ENCODE measurements at regions not wholly inside any gene's neighbourhood (a gene's known extent, or its start where the extent isn't known, plus 50 kb on each side); places are given as distances from the start of the nearest gene placed in this dataset.

GRCh38 chr1:234925440-234926263 lies 203.0 kb downstream of the TOMM20 start:
- intact Hi-C loops (cut with micrococcal nuclease), result loop anchor here (1.0 to 5.0 kb wide), 4 partner anchors 38 to 198 kb away; no protein-coding TSS in a partner anchor
- Mint-ChIP-seq H3K27ac (peak overlapping the region; percentile 88), H3K4me1 (peaks cover 31% of the 10 kb centered on the region), H3K27me3 (no peaks in the 10 kb centered on the region), H3K4me3 (peak overlapping the region; percentile 81), H3K9me3 (ENCODE audit: insufficient read depth) (no peaks in the 10 kb centered on the region)
- Histone ChIP-seq H3K9me3 (ENCODE audit: control extremely low read depth in 1 of 3, control insufficient read depth in 2 of 3, insufficient read depth in 1 of 3, low read length in 2 of 3) (peaks cover 0 to 2% (median 0%) of the 10 kb centered on the region in 3 donors), H3K79me2 (ENCODE audit: control insufficient read depth, insufficient read depth, low read length) (no peaks in the 10 kb centered on the region), H3K4me2 (replicated peaks; ENCODE audit: low read depth, low read length, poor library complexity, severe bottlenecking) (peak overlapping the region; percentile 87), H3K4me3 (ENCODE audit: control extremely low read depth in 1 of 5, extremely low read depth in 1 of 5, insufficient read depth in 1 of 5, low read depth in 2 of 5, low read length in 4 of 5) (no peak overlapping the region), H3K36me3 (replicated peaks in 1 of 2; ENCODE audit: control extremely low read depth in 1 of 2, control insufficient read depth in 1 of 2, extremely low read depth in 1 of 2, insufficient read depth in 2 of 2, low read length in 1 of 2) (no peaks in the 10 kb centered on the region), H4K20me1 (ENCODE audit: control insufficient read depth, insufficient read depth, low read length, poor library complexity, severe bottlenecking) (no peaks in the 10 kb centered on the region), H3K9ac (ENCODE audit: low read length) (no peak overlapping the region), H3K27ac (ENCODE audit: low read length in 2 of 2) (no peak overlapping the region), H3K27me3 (replicated peaks in 1 of 4; ENCODE audit: control extremely low read depth in 1 of 4, control insufficient read depth in 3 of 4, insufficient read depth in 4 of 4, low read length in 3 of 4) (no peaks in the 10 kb centered on the region), H2AFZ (ENCODE audit: insufficient read depth, low read depth, low read length, poor library complexity, severe bottlenecking) (peak overlapping the region; percentile 82), H3K4me1 (ENCODE audit: control insufficient read depth in 2 of 2, insufficient read depth in 2 of 2, low read length in 2 of 2) (peaks cover 28 to 41% of the 10 kb centered on the region in 2 donors)
- no peak for ATAC-seq (ENCODE audit: low read depth)
- ChIA-PET POLR2A (interaction anchor here (0.7 to 0.8 kb wide), 3 partner anchors 10 to 35 kb away, joined by 3 to 5 read pairs (median 4); no protein-coding TSS in a partner anchor), CTCF (interaction anchor here (0.6 to 1.4 kb wide), 5 partner anchors 47 to 441 kb away, joined by 3 to 6 read pairs (median 3); no protein-coding TSS in a partner anchor)
- 62% methylated on average over 4 of the region's 7 CpGs for WGBS (ENCODE audit: insufficient coverage)
- DNase-seq, result no peak
- TF ChIP-seq EZH2 (IDR thresholded peaks at IDR 0.05; ENCODE audit: borderline replicate concordance, insufficient read depth, low read depth, low read length, poor library complexity, severe bottlenecking), result no peak
- TF ChIP-seq CTCF (IDR thresholded peaks at IDR 0.05), result no peak
